CD4-positive, alpha-beta T cell (primary cell): ENCODE measurements at regions not wholly inside any gene's neighbourhood (a gene's known extent, or its start where the extent isn't known, plus 50 kb on each side); places are given as distances from the start of the nearest gene placed in this dataset.

ENCODE experiments used
- ATAC-seq: fragments of 200-7000 bp; cut with Tn5 transposase; one replicate; pipeline ENCODE4 v1.10.0; 2022; ENCODE audit warnings: mild to moderate bottlenecking; ENCODE audit not compliant: poor library complexity
- CTCF ChIA-PET: fragments of 350-600 bp; sonication (Branson Sonifier 250); formaldehyde crosslinking; loops from one replicate; lab custom pipeline; 2021; ENCODE audit warnings: antibody characterized with exemption, inconsistent platforms; lab: Charles Lee
- POLR2A ChIA-PET: fragments of 350-600 bp; sonication (Branson Sonifier 250); formaldehyde crosslinking; loops from one replicate; lab custom pipeline; 2021; ENCODE audit warnings: antibody characterized with exemption, inconsistent platforms; lab: Charles Lee
- DNase-seq, 14 experiments: peaks; one replicate each; pipeline ENCODE4 v3.0.0-alpha.2; 2013 to 2020; ENCODE audit warnings: mixed read lengths in 2 of 14
- H3K27ac ChIP-seq, 2 donors: one replicate each; pipeline versions ENCODE4 v1.5.1 to v1.7.0; 2013; ENCODE audit warnings: low read length in 2 of 2, low read depth in 1 of 2, mild to moderate bottlenecking in 1 of 2
- H3K27me3 ChIP-seq, 2 experiments: 1 replicate in 1 of 2; 2 replicates in 1 of 2; pipeline versions ENCODE4 v1.6.1 to v1.7.0; 2013; ENCODE audit warnings: low read length in 2 of 2, control low read depth in 1 of 2, mild to moderate bottlenecking in 1 of 2, moderate library complexity in 1 of 2; ENCODE audit not compliant: insufficient read depth in 2 of 2, control insufficient read depth in 1 of 2
- H3K36me3 ChIP-seq: one replicate; pipeline ENCODE4 v1.6.1; 2013; ENCODE audit warnings: low read length, control low read depth; ENCODE audit not compliant: insufficient read depth
- H3K4me1 ChIP-seq: one replicate; pipeline ENCODE4 v1.6.1; 2013; ENCODE audit warnings: low read length, control low read depth; ENCODE audit not compliant: insufficient read depth
- H3K4me3 ChIP-seq: one replicate; pipeline ENCODE4 v1.5.1; 2013; ENCODE audit warnings: mild to moderate bottlenecking, low read length, moderate library complexity
- H3K9me3 ChIP-seq, 2 experiments: 1 replicate in 1 of 2; 2 replicates in 1 of 2; pipeline versions ENCODE4 v1.6.1 to v1.7.0; 2013; ENCODE audit warnings: low read length in 2 of 2, mild to moderate bottlenecking in 2 of 2, control low read depth in 1 of 2, moderate library complexity in 1 of 2; ENCODE audit not compliant: control insufficient read depth in 1 of 2, insufficient read depth in 1 of 2
- H3K27ac Mint-ChIP-seq: one replicate; pipeline ENCODE4 v1.8.0; 2020; ENCODE audit warnings: mixed read lengths
- H3K27me3 Mint-ChIP-seq: one replicate; pipeline ENCODE4 v1.8.0; 2021; ENCODE audit warnings: mixed read lengths
- H3K36me3 Mint-ChIP-seq: one replicate; pipeline ENCODE4 v1.8.0; 2021; ENCODE audit warnings: low read depth, mixed read lengths
- H3K4me1 Mint-ChIP-seq: one replicate; pipeline ENCODE4 v1.8.0; 2021; ENCODE audit warnings: low read depth, mixed read lengths
- H3K4me3 Mint-ChIP-seq: one replicate; pipeline ENCODE4 v1.8.0; 2020; ENCODE audit warnings: mild to moderate bottlenecking, mixed read lengths
- H3K9me3 Mint-ChIP-seq: one replicate; pipeline ENCODE4 v1.8.0; 2020; ENCODE audit warnings: mixed read lengths
- CTCF ChIP-seq: fragments of 200-600 bp; IDR thresholded peaks from one replicate; pipeline ENCODE4 v1.8.0; 2022; ENCODE audit warnings: antibody characterized with exemption, mild to moderate bottlenecking
- intact Hi-C, 2 experiments: fragments of 100-400 bp; cut with DNase I in 1 of 2; cut with micrococcal nuclease in 1 of 2; formaldehyde crosslinking; loops; one replicate each; pipeline versions ENCODE4 v1.15.1 to v1.9.0; 2023 to 2025; cut with DNase I, micrococcal nuclease

- H3K9me3 Mint-ChIP-seq, result peaks cover 4% of the 10 kb centered on the region
- CTCF ChIA-PET, result no interaction called here
- Histone ChIP-seq H3K27me3 (peaks cover 0 to 3% of the 10 kb centered on the region in 2 experiments), H3K27ac (no peak overlapping the region), H3K9me3 (peaks cover 0 to 13% of the 10 kb centered on the region in 2 experiments), H3K4me1 (no peaks in the 10 kb centered on the region), H3K4me3 (no peak overlapping the region), H3K36me3 (no peaks in the 10 kb centered on the region)
- no peaks in the 10 kb centered on the region for H3K36me3 Mint-ChIP-seq
- ATAC-seq (no peak), DNase-seq (no peak)
- no peak for TF ChIP-seq CTCF
- no peak overlapping the region for H3K27ac Mint-ChIP-seq
- no peaks in the 10 kb centered on the region for H3K4me1 Mint-ChIP-seq
- no peak overlapping the region for H3K4me3 Mint-ChIP-seq
- POLR2A ChIA-PET, result no interaction called here
- peaks cover 15% of the 10 kb centered on the region for H3K27me3 Mint-ChIP-seq
- intact Hi-C loops, result no loop called here
Observed at GRCh38 chr4:77466430-77466829, 139.2 kb upstream of the CXCL13 start.

- no peak overlapping the region for H3K4me3 Mint-ChIP-seq
- no peak overlapping the region for H3K27ac Mint-ChIP-seq
- no peaks in the 10 kb centered on the region for H3K4me1 ChIP-seq
- ChIA-PET CTCF (no interaction called here), POLR2A (no interaction called here)
- TF ChIP-seq CTCF, result no peak
- H3K27me3 ChIP-seq, result peaks cover 0 to 10% of the 10 kb centered on the region in 2 experiments
- peaks cover 45% of the 10 kb centered on the region for H3K27me3 Mint-ChIP-seq
- no peaks in the 10 kb centered on the region for H3K4me1 Mint-ChIP-seq
- no peaks in the 10 kb centered on the region for H3K36me3 Mint-ChIP-seq
- H3K36me3 ChIP-seq, result no peaks in the 10 kb centered on the region
- no peak overlapping the region for H3K27ac ChIP-seq
- H3K9me3 Mint-ChIP-seq, result no peaks in the 10 kb centered on the region
- ATAC-seq, result no peak
- H3K9me3 ChIP-seq, result peaks cover 0 to 3% of the 10 kb centered on the region in 2 experiments
- intact Hi-C loops, result no loop called here
- no peak overlapping the region for H3K4me3 ChIP-seq
- DNase-seq, result no peak
Observed at GRCh38 chr4:77471821-77472495, 133.7 kb upstream of the CXCL13 start.

DNA sequence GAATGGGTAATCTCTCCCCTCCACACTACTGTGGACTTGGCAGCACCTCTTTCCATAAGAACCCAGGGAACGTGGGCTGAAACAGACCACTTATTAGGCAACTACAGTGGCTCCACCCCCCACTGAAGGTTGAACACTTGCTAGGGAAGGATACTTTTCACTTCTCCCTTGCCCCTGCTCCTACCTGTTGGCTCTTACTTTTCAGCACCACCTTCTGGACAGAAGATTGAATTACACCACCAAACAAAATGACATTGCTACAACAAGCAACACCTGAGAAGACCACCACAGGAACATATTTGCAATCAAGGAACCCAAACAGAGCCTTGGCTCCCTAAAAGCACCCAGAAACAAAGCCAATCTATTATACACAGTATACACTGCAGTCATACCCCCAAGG is 132.1 kb upstream of the CXCL13 start:
- ChIA-PET CTCF (no interaction called here), POLR2A (no interaction called here)
- H3K4me3 Mint-ChIP-seq, result no peak overlapping the region
- H3K4me1 ChIP-seq, result no peaks in the 10 kb centered on the region
- no peaks in the 10 kb centered on the region for H3K4me1 Mint-ChIP-seq
- ATAC-seq, result no peak
- peaks cover 0 to 10% of the 10 kb centered on the region in 2 experiments for H3K27me3 ChIP-seq
- TF ChIP-seq CTCF, result no peak
- H3K36me3 Mint-ChIP-seq, result no peaks in the 10 kb centered on the region
- no peak overlapping the region for H3K27ac Mint-ChIP-seq
- peaks cover 40% of the 10 kb centered on the region for H3K27me3 Mint-ChIP-seq
- no peaks in the 10 kb centered on the region for H3K36me3 ChIP-seq
- H3K9me3 Mint-ChIP-seq, result no peaks in the 10 kb centered on the region
- intact Hi-C loops, result no loop called here
- no peak overlapping the region for H3K4me3 ChIP-seq
- no peak overlapping the region for H3K27ac ChIP-seq
- DNase-seq, result no peak
- peaks cover 0 to 3% of the 10 kb centered on the region in 2 experiments for H3K9me3 ChIP-seq
